Stimulated activated CD8-positive, alpha-beta memory T cell treated with anti-CD3 and anti-CD28 coated beads, Interleukin-12 subunit alpha, Interleukin-12 subunit beta, amount 100 ng/mL, for 1 hour (primary cell): ENCODE measurements at regions not wholly inside any gene's neighbourhood (a gene's known extent, or its start where the extent isn't known, plus 50 kb on each side); places are given as distances from the start of the nearest gene placed in this dataset.
"Not testable (repeated sequence)": the region's sequence is repeated elsewhere in the genome, so short reads cannot be mapped to it uniquely, and the experiment has no call there.

Experiments used
- DNase-seq: peaks from one replicate; pipeline ENCODE4 v3.0.0-alpha.2; 2020; ENCODE audit warnings: low read depth

GRCh38 chr10:64873088-64873487 is 1351.9 kb downstream of the REEP3 start:
- DNase-seq = no peak

GRCh38 chr10:64873959-64874358 is 1352.8 kb downstream of the REEP3 start:
- no peak for DNase-seq

- DNase-seq = no peak
These were observed 1359.3 kb downstream of the REEP3 start for GRCh38 chr10:64880546-64880945.

GRCh38 chr10:64881257-64881656 is 1360.1 kb downstream of the REEP3 start:
- no peak for DNase-seq

GRCh38 chr10:64896582-64896981 is 1375.4 kb downstream of the REEP3 start:
- no peak for DNase-seq

- DNase-seq = not testable (repeated sequence)
These were observed 1385.1 kb downstream of the REEP3 start for GRCh38 chr10:64906311-64906710.

GRCh38 chr10:64924306-64924705 is 1403.1 kb downstream of the REEP3 start:
- not testable (repeated sequence) for DNase-seq

- no peak for DNase-seq
These were observed 1430.8 kb downstream of the REEP3 start for GRCh38 chr10:64952042-64952441.

GRCh38 chr10:64956441-64956840 is 1435.2 kb downstream of the REEP3 start:
- no peak for DNase-seq

GRCh38 chr10:64959116-64959515 is 1437.9 kb downstream of the REEP3 start:
- no peak for DNase-seq

- no peak for DNase-seq
These were observed 1438.7 kb downstream of the REEP3 start for GRCh38 chr10:64959883-64960282.

GRCh38 chr10:64973391-64973790 is 1452.2 kb downstream of the REEP3 start:
- DNase-seq = no peak

- no peak for DNase-seq
These were observed 1454.9 kb downstream of the REEP3 start for GRCh38 chr10:64976150-64976549.

GRCh38 chr10:64977915-64978314 is 1456.7 kb downstream of the REEP3 start:
- no peak for DNase-seq

- DNase-seq = no peak
These were observed 1475.7 kb downstream of the REEP3 start for GRCh38 chr10:64996886-64997285.

GRCh38 chr10:65010845-65011244 is 1489.6 kb downstream of the REEP3 start:
- DNase-seq = no peak

- DNase-seq = no peak
These were observed 1496.3 kb downstream of the REEP3 start for GRCh38 chr10:65017523-65017922.

GRCh38 chr10:65024886-65025285 is 1503.7 kb downstream of the REEP3 start:
- no peak for DNase-seq

- DNase-seq = no peak
These were observed 1509.1 kb downstream of the REEP3 start for GRCh38 chr10:65030263-65030662.

GRCh38 chr10:65032867-65033769 is 1511.9 kb downstream of the REEP3 start:
- DNase-seq = no peak

GRCh38 chr10:65033957-65034356 is 1512.8 kb downstream of the REEP3 start:
- DNase-seq = no peak

GRCh38 chr10:65040796-65041195 is 1519.6 kb downstream of the REEP3 start:
- DNase-seq = no peak

- no peak for DNase-seq
These were observed 1520.1 kb downstream of the REEP3 start for GRCh38 chr10:65041307-65041706.

GRCh38 chr10:65042496-65042895 is 1521.3 kb downstream of the REEP3 start:
- no peak for DNase-seq
